ENCODE measurements at regions not wholly inside any gene's neighbourhood (a gene's known extent, or its start where the extent isn't known, plus 50 kb on each side); places are given as distances from the start of the nearest gene placed in this dataset.
"Not testable (repeated sequence)": the region's sequence is repeated elsewhere in the genome, so short reads cannot be mapped to it uniquely, and the experiment has no call there.

DNA sequence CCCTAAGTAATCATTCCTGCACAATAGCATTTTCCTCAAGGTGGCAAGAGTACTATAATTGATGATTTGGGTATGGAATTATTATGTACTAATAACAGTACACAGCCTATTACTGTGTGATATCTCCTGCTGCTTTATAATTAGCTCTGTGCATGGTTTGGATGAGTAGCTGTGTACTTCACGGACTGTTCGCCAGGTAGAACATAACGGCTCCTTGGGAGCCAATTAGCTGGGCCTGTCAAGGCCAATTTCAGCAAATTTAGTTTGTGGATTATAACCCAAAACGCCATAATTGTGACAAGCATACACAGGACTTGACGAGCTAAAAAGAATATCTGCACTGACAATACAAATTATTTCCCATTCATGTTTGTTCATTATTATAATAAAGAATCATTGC is 1584.2 kb downstream of the SLITRK1 start:
- no peak for DNase-seq

- no peak for DNase-seq
Observed at GRCh38 chr13:82294226-82294625, 1588.0 kb downstream of the SLITRK1 start.

DNA sequence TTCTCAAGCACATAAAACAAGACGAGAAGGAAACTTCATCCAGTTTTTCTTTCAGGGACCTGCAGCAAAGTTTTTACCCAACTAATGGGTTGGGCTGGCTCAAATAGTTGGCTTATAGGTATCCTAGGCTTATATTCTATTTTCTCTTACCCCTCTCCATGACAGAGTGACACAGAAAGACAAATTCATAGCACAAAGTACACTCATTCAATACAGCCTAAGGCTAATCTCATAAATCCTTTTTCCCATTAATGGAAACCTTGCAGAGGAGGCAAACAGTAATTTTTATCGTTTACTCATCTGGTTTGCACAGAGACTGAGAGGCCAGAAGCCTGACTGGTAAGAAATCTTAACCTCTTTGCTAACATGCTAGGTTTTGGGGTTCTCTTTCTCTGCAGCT is 1589.9 kb downstream of the SLITRK1 start:
- no peak for DNase-seq

DNA sequence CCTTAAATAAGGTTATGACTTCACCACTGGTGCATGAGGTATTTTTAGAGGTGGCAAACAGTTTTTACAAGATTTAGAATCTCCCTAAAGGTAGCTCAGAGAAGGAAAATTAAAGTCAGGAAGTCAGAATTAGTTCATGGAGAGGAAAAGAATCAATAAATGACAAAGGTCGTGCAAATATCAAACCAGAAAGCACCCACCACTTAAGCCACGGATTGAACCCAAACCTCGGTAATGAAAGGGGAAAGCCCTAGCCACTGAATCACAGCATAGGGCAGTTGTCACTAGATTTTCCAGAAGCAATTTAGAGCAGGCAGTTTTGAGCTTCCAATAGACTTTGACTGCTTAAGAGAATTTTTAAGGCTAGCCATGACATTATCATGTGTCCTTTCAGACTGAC is 1590.4 kb downstream of the SLITRK1 start:
- no peak for DNase-seq

DNA sequence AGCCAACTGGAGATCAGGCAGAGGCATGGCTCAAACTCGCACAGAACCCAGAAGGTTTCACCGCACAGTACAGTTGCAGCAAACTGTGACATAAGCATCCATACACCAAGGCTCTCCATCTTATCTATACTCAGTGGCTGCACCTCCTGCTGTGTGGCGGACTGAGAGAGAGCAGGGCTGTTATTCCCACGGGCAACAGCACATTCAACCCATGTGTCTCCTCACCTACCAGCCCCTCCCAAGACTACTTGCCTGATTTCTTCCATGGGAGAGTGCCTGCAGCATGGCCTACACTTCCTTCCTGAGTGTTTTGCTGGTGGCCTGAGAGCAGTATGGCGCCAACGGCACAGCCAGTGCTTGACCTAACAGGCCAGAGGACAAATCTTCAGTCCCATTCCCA is 1606.6 kb downstream of the SLITRK1 start:
- no peak for DNase-seq

DNA sequence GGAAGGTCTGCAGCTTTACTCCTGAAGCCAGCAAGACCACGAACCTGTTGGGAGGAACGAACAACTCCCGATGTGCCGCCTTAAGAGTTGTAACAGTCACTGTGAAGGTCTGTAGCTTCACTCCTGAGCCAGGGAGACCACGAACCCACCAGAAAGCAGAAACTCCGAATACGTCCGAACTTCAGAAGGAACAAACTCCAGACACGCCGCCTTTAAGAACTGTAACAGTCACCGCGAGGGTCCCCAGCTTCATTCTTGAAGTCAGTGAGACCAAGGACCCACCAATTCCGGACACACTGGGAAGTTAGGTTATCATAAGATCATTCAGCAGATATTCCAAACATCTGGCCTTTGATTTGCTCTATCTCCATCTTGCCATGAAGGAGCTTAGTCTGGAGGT is 1623.0 kb downstream of the SLITRK1 start:
- DNase-seq: no peak

- no peak for DNase-seq
Observed at GRCh38 chr13:82257790-82258507, 1624.3 kb downstream of the SLITRK1 start.

DNA sequence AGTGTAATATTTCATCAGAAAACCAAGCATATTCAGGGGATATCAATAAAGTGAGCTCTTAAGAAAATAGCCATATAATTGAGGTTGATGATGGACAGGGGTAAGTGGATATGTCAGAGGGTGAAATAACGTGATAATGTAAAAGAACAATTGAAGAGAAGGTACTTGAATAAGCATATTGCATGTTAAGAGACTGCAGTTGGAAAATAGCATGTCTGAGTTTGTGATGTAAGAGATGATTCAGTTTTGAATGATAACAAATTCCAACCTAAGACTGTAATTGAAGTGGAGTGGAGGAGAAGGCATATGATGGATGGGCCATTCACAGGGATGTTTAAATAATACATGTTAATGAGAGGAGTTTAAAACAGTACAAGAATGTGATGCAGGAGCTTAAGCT is 1633.5 kb downstream of the SLITRK1 start:
- no peak for DNase-seq

DNA sequence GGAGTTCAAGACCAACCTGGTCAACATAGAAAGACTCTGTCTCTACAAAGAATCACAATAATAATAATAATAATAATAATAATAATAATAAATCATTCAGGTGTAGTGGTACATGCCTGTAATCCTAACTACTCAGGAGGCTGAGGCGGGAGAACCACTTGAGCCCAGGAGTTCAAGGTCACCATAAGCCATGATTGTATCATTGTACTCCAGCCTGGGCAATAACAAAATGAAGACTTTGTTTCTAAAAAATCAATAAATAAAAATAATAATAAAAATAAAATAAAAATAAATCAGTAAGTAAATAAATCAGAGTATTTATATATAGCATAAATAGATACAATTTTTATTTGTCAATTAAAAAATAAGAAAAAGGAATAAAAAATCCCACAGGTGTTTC is 1636.4 kb downstream of the SLITRK1 start:
- no peak for DNase-seq

DNA sequence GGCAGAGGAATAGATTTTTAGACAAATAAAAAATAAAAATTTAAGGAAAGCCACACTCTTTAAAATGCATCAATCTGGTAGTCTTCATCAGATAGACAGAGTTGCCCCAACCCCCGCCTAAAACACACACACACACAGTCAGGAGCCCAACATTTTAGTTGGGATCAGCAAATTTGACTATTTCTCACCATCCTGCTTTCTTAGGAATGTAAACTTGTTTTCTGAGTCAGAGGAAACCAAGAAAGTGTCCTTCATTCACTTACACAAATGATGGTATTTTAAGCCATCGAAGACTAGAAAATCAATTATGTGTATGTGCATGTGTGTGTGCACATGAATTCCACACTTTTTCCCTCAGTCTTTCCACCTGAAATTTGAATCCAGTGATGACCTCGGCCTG is 1657.5 kb downstream of the SLITRK1 start:
- no peak for DNase-seq

DNA sequence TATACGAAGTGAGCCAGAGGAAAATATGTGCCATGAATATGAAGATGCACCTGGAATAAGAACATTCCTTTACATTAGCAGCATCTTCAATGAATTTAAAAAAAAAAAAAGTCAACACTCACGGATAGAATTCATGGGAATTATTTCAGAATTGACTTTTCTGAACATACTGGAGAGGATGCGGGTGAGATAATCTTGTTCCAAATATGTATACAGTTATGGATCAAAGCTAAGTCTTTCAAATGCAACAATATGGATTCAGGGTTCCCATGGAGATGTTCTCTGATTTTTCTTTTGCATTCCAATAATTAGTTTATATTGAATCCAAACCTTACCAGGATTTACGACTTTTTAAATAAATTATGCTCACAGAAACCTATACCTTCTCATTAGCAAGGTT is 1660.7 kb downstream of the SLITRK1 start:
- no peak for DNase-seq

DNA sequence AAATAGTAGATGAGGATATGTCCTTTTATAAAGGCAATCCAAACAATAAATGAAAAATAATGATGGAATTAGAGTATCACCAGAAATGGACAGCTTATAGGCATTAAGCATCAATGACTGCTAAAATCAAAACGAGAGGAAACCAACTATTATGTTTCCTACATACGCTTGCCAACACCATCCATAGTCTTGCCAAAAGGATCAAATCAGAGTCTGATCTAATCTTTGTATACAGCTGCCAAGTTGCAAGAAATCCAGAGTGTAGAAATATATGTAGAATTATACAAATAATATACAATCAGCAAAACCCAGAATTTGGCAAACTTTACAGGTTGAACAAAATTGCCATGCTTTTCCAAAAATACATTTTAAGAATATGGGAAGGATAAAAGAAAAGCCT is 1661.6 kb downstream of the SLITRK1 start:
- no peak for DNase-seq

- no peak for DNase-seq
Observed at GRCh38 chr13:82216165-82216564, 1666.1 kb downstream of the SLITRK1 start.

- no peak for DNase-seq
Observed at GRCh38 chr13:82214341-82214740, 1667.9 kb downstream of the SLITRK1 start.

GRCh38 chr13:82206241-82206640 is 1676.0 kb downstream of the SLITRK1 start:
- DNase-seq: no peak

- DNase-seq: no peak
Observed at GRCh38 chr13:82202398-82202797, 1679.9 kb downstream of the SLITRK1 start.

- no peak for DNase-seq
Observed at GRCh38 chr13:82196087-82196486, 1686.2 kb downstream of the SLITRK1 start.

GRCh38 chr13:82187227-82187626 is 1695.0 kb downstream of the SLITRK1 start:
- DNase-seq: no peak

GRCh38 chr13:82176751-82177150 is 1705.5 kb downstream of the SLITRK1 start:
- DNase-seq: no peak

DNA sequence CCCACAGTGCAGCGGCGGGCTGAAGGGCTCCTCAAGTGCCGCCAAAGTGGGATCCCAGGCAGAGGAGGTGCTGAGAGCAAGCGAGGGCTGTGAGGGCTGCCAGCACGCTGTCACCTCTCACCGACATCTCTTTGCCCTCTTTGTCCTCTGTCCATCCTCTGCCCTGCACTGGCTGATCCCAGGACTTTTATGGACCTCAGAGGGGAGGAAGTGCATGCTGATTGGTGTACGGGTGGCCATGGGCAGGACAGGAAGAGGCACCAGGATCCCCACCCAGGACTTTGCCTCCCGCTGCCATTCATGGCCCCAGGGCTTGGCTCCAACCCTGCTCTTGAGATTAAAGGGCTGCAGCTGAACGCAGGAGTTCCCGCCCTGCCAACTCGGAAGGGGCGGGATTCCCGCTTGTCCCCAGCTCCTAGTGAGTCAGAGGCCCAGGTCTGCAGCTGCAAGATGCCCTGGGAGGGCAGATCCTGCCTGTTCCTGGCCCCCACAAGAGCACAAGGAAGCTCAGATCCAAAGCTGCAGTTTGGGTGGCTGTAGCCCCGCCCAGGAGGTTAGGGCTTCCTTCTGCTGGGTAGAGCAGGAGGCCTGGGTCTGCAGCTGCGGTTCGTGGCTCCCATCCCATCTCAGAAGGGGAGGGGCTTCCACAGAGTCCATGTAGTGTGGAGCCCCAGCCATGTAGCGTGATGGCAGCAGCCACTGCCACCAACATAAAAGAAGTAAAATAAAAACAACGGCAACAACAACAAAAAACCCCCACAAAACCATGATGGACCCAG is 1716.7 kb downstream of the SLITRK1 start:
- no peak for DNase-seq

GRCh38 chr13:82164780-82165395 is 1717.4 kb downstream of the SLITRK1 start:
- DNase-seq: not testable (repeated sequence)

- DNase-seq: no peak
Observed at GRCh38 chr13:82147526-82147925, 1734.7 kb downstream of the SLITRK1 start.

GRCh38 chr13:82136880-82137279 is 1745.4 kb downstream of the SLITRK1 start:
- DNase-seq: no peak

- DNase-seq: no peak
Observed at GRCh38 chr13:82129281-82129680, 1753.0 kb downstream of the SLITRK1 start.

All from CD4-positive, alpha-beta T cell treated with Interleukin-17A for 4 hours (primary cell).